OCI-LY7 (cell line): ENCODE measurements at regions not wholly inside any gene's neighbourhood (a gene's known extent, or its start where the extent isn't known, plus 50 kb on each side); places are given as distances from the start of the nearest gene placed in this dataset.

ENCODE experiments used
- BruUV-seq: library from RNA; stranded (reverse); fragments of 400-500 nt; replicated peaks from 2 replicates; lab custom pipeline; 2021; lab: Mats Ljungman, UMichigan
- CTCF ChIA-PET: fragments of 300-600 bp; sonication (Branson Sonifier 250); formaldehyde crosslinking; loops from one replicate; lab custom pipeline; 2022; ENCODE audit warnings: antibody characterized with exemption; ENCODE audit not compliant: unreplicated experiment; lab: Charles Lee
- POLR2A ChIA-PET: fragments of 300-600 bp; sonication (Branson Sonifier 250); formaldehyde crosslinking; loops from one replicate; lab custom pipeline; 2022; ENCODE audit warnings: antibody characterized with exemption; lab: Charles Lee
- DNase-seq: peaks from one replicate; pipeline ENCODE4 v3.0.0-alpha.2; 2015; ENCODE audit warnings: low spot score
- H2AFZ ChIP-seq: fragments of 200-600 bp; sonication (generic), shearing (Covaris generic); 2 replicates; pipeline ENCODE4 v1.6.1; 2014; ENCODE audit warnings: mild to moderate bottlenecking, antibody characterized with exemption, low read length, moderate library complexity
- H3K27ac ChIP-seq: fragments of 200-600 bp; sonication (generic); 2 replicates; pipeline ENCODE4 v1.5.1; 2014; ENCODE audit warnings: mixed run types, low read depth, mild to moderate bottlenecking, moderate library complexity, low read length, inconsistent platforms; ENCODE audit not compliant: poor library complexity, severe bottlenecking
- H3K36me3 ChIP-seq: fragments of 200-600 bp; sonication (generic); 2 replicates; pipeline ENCODE4 v1.6.1; 2014; ENCODE audit warnings: mild to moderate bottlenecking, antibody characterized with exemption, low read length, moderate library complexity, mixed read lengths; ENCODE audit not compliant: insufficient read depth
- H3K4me1 ChIP-seq: fragments of 200-600 bp; sonication (generic); 2 replicates; pipeline ENCODE4 v1.5.1; 2014; ENCODE audit warnings: mild to moderate bottlenecking, low read length; ENCODE audit not compliant: insufficient read depth, poor library complexity, severe bottlenecking
- H3K4me2 ChIP-seq: fragments of 200-600 bp; sonication (generic); 2 replicates; pipeline ENCODE4 v1.6.1; 2014; ENCODE audit warnings: mild to moderate bottlenecking, low read length
- H3K4me3 ChIP-seq: fragments of 200-600 bp; sonication (generic); 2 replicates; pipeline ENCODE4 v1.5.1; 2014; ENCODE audit warnings: mild to moderate bottlenecking, low read depth, low read length; ENCODE audit not compliant: poor library complexity, severe bottlenecking
- H3K79me2 ChIP-seq: fragments of 200-600 bp; sonication (generic); 2 replicates; pipeline ENCODE4 v1.6.1; 2016; ENCODE audit warnings: low read depth, mild to moderate bottlenecking, low read length, moderate library complexity, mixed read lengths; ENCODE audit not compliant: insufficient read depth
- H3K9me2 ChIP-seq: fragments of 200-600 bp; sonication (generic); 2 replicates; pipeline ENCODE4 v1.6.1; 2016; ENCODE audit warnings: mild to moderate bottlenecking, low read length, mixed read lengths; ENCODE audit not compliant: insufficient read depth
- H3K9me3 ChIP-seq: fragments of 200-600 bp; sonication (generic); 2 replicates; pipeline ENCODE4 v1.6.1; 2014; ENCODE audit warnings: mild to moderate bottlenecking, mixed run types, low read length, mixed read lengths
- H4K20me1 ChIP-seq: fragments of 200-600 bp; sonication (generic); 2 replicates; pipeline ENCODE4 v1.6.1; 2014; ENCODE audit warnings: mild to moderate bottlenecking, antibody characterized with exemption, low read length, moderate library complexity, mixed read lengths; ENCODE audit not compliant: insufficient read depth
- CTCF ChIP-seq: fragments of 200-600 bp; sonication (generic); conservative IDR thresholded peaks from 2 replicates; pipeline ENCODE4 v1.5.1; 2014; ENCODE audit warnings: mild to moderate bottlenecking, antibody characterized with exemption, low read length, moderate library complexity, mixed read lengths
- EZH2phosphoT487 ChIP-seq: fragments of 200-600 bp; sonication (generic); IDR thresholded peaks from 2 replicates; pipeline ENCODE4 v1.6.1; 2018; ENCODE audit warnings: low read depth, borderline replicate concordance, mild to moderate bottlenecking, mixed run types, antibody characterized with exemption, low read length, moderate library complexity, mixed read lengths
- intact Hi-C: fragments of 100-400 bp; cut with micrococcal nuclease; formaldehyde crosslinking; loops from one replicate; pipeline ENCODE4 v1.10.0; 2022; ENCODE audit not compliant: unreplicated experiment

- DNase-seq = no peak
- Histone ChIP-seq H3K9me2 (no peaks in the 10 kb centered on the region), H3K36me3 (no peaks in the 10 kb centered on the region), H4K20me1 (no peaks in the 10 kb centered on the region), H3K4me3 (no peak overlapping the region), H3K27ac (no peak overlapping the region), H2AFZ (no peak overlapping the region), H3K9me3 (no peaks in the 10 kb centered on the region), H3K4me2 (no peak overlapping the region), H3K79me2 (no peaks in the 10 kb centered on the region), H3K4me1 (no peaks in the 10 kb centered on the region)
- ChIA-PET POLR2A (interaction anchor here (1.3 kb wide), 1 partner anchor 10 kb away, joined by 4 read pairs; no protein-coding TSS in a partner anchor), CTCF (interaction anchor here (0.6 kb wide), 1 partner anchor 965 kb away, joined by 3 read pairs; no protein-coding TSS in a partner anchor)
- intact Hi-C loops = no loop called here
- TF ChIP-seq EZH2phosphoT487 (no peak), CTCF (no peak)
- BruUV-seq = no TSS peak
These were observed 192.5 kb downstream of the SH3BP4 start for GRCh38 chr2:235144291-235144690.

GRCh38 chr2:235146206-235146605, 194.4 kb downstream of the SH3BP4 start:
- Histone ChIP-seq H3K4me3 (no peak overlapping the region), H3K9me3 (no peaks in the 10 kb centered on the region), H3K27ac (no peak overlapping the region), H2AFZ (no peak overlapping the region), H4K20me1 (no peaks in the 10 kb centered on the region), H3K79me2 (no peaks in the 10 kb centered on the region), H3K36me3 (no peaks in the 10 kb centered on the region), H3K4me2 (no peak overlapping the region), H3K9me2 (no peaks in the 10 kb centered on the region), H3K4me1 (no peaks in the 10 kb centered on the region)
- POLR2A ChIA-PET = no interaction called here
- CTCF ChIA-PET = no interaction called here
- intact Hi-C loops = no loop called here
- no peak for DNase-seq
- BruUV-seq = no TSS peak
- no peak for TF ChIP-seq EZH2phosphoT487
- TF ChIP-seq CTCF = no peak

GRCh38 chr2:235146871-235147565, 195.2 kb downstream of the SH3BP4 start:
- H3K9me3 ChIP-seq = no peaks in the 10 kb centered on the region
- no peaks in the 10 kb centered on the region for H3K36me3 ChIP-seq
- intact Hi-C loops = no loop called here
- no peaks in the 10 kb centered on the region for H3K79me2 ChIP-seq
- H3K4me3 ChIP-seq = no peak overlapping the region
- H4K20me1 ChIP-seq = no peaks in the 10 kb centered on the region
- TF ChIP-seq EZH2phosphoT487 (no peak), CTCF (no peak)
- no peak overlapping the region for H3K27ac ChIP-seq
- CTCF ChIA-PET = no interaction called here
- no peaks in the 10 kb centered on the region for H3K4me1 ChIP-seq
- H3K9me2 ChIP-seq = no peaks in the 10 kb centered on the region
- POLR2A ChIA-PET = interaction anchor here (0.5 kb wide), 1 partner anchor 1055 kb away, joined by 3 read pairs; no protein-coding TSS in a partner anchor
- no peak for DNase-seq
- H3K4me2 ChIP-seq = no peak overlapping the region
- no peak overlapping the region for H2AFZ ChIP-seq
- BruUV-seq = no TSS peak
